Mammary epithelial cell (primary cell): ENCODE measurements at regions not wholly inside any gene's neighbourhood (a gene's known extent, or its start where the extent isn't known, plus 50 kb on each side); places are given as distances from the start of the nearest gene placed in this dataset.

Source experiments
- EZH2 ChIP-seq: IDR thresholded peaks from 2 replicates; pipeline ENCODE4 v1.6.1; 2012; ENCODE audit warnings: low read length, inconsistent platforms, borderline replicate concordance
- TF ChIP-seq, protein P1 (sequence below), 2 donors: IDR thresholded peaks in 1 of 2; conservative IDR thresholded peaks in 1 of 2; 2 replicates each; pipeline ENCODE4 v1.5.1; 2011 to 2012; ENCODE audit warnings: inconsistent platforms in 2 of 2, low read length in 2 of 2, mild to moderate bottlenecking in 2 of 2, control low read depth in 1 of 2, low read depth in 1 of 2; ENCODE audit not compliant: insufficient read depth in 1 of 2; ENCODE audit errors: extremely low read depth in 1 of 2

DNA sequence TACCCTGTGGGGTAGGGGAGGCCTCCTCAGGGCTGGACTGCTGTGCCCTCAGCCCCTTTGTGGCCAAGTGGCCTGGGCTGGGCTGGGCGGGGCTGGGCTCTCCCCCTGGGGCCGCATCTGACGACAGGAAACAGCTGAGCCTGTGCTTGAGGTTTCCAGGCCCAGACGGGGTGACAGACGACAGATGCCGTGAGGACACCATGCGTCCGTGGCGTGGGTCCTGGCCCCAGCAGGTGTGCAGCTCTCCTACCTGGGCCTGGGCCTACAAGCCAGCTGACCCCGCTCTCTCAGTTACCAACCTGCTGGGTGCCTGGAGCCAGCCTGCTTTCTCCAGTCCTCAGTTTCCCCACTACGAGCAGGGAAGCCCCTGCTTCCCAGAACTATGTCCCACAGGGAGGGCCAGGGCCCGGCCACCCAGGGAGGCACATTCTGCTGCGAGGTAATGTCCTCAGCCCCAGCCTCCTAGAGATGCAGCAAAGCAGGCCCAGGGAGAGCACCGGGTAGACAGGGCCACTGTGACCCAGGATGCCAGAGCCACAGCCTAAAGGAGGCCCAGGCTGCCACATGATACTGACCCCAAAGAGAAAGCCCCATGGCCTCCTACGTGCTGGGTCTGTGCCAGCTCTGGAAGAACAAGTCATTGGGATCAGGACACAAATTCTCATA is 181.3 kb downstream of the IGLL1 start:
- TF ChIP-seq, protein P1, sequence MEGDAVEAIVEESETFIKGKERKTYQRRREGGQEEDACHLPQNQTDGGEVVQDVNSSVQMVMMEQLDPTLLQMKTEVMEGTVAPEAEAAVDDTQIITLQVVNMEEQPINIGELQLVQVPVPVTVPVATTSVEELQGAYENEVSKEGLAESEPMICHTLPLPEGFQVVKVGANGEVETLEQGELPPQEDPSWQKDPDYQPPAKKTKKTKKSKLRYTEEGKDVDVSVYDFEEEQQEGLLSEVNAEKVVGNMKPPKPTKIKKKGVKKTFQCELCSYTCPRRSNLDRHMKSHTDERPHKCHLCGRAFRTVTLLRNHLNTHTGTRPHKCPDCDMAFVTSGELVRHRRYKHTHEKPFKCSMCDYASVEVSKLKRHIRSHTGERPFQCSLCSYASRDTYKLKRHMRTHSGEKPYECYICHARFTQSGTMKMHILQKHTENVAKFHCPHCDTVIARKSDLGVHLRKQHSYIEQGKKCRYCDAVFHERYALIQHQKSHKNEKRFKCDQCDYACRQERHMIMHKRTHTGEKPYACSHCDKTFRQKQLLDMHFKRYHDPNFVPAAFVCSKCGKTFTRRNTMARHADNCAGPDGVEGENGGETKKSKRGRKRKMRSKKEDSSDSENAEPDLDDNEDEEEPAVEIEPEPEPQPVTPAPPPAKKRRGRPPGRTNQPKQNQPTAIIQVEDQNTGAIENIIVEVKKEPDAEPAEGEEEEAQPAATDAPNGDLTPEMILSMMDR (conservative IDR thresholded peaks at IDR 0.05 in 1 of 2, IDR thresholded peaks at IDR 0.05 in 1 of 2; ENCODE audit: extremely low read depth in 1 of 2, insufficient read depth in 1 of 2, low read depth in 1 of 2, low read length in 2 of 2) = no peak
- TF ChIP-seq EZH2 = no peak
